ENCODE measurements at regions not wholly inside any gene's neighbourhood (a gene's known extent, or its start where the extent isn't known, plus 50 kb on each side); places are given as distances from the start of the nearest gene placed in this dataset.
"Not testable (repeated sequence)": the region's sequence is repeated elsewhere in the genome, so short reads cannot be mapped to it uniquely, and the experiment has no call there.

GRCh38 chr11:38700111-38700510, 2102.1 kb upstream of the RAG2 start:
- no peaks in the 10 kb centered on the region for H3K27me3 ChIP-seq (ENCODE audit: control insufficient read depth, insufficient read depth, low read length)
- H3K4me2 ChIP-seq (ENCODE audit: low read length) = no peak overlapping the region
- no peak overlapping the region for H3K4me3 ChIP-seq (ENCODE audit: low read depth, low read length)
- no peak for TF ChIP-seq CTCF (IDR thresholded peaks at IDR 0.05)
- no peaks in the 10 kb centered on the region for H3K9me3 ChIP-seq (ENCODE audit: control insufficient read depth, low read length)
- no peak overlapping the region for H2AFZ ChIP-seq
- H3K27ac ChIP-seq = no peak overlapping the region
- H3K36me3 ChIP-seq (ENCODE audit: control insufficient read depth, insufficient read depth, low read length) = no peaks in the 10 kb centered on the region
- H3K79me2 ChIP-seq = no peaks in the 10 kb centered on the region
- H3K9ac ChIP-seq = no peak overlapping the region
- no peaks in the 10 kb centered on the region for H3K4me1 ChIP-seq

DNA sequence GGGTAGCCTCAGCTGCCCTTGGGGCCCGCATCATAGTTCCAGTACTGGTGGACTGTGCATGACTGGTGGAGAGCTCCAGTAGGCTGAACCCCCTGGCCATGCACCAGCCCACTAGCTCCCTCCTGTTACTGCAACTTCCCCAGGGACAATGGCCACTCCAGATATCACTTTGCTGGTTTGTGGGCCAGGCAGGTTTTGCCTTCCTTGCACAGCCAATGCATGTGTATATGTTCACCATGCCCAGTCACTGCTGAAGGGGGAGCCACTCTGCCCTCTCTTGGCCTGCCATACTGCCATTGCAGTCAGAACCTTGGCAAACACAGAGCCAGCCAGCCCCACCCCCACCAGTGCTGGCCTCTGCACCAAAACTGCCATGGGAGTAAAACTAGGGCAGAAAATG, 2095.3 kb upstream of the RAG2 start:
- no peaks in the 10 kb centered on the region for H3K79me2 ChIP-seq
- H3K4me2 ChIP-seq (ENCODE audit: low read length) = no peak overlapping the region
- H3K27me3 ChIP-seq (ENCODE audit: control insufficient read depth, insufficient read depth, low read length) = no peaks in the 10 kb centered on the region
- no peak for TF ChIP-seq CTCF (IDR thresholded peaks at IDR 0.05)
- H3K4me3 ChIP-seq (ENCODE audit: low read depth, low read length) = no peak overlapping the region
- H3K27ac ChIP-seq = no peak overlapping the region
- H3K36me3 ChIP-seq (ENCODE audit: control insufficient read depth, insufficient read depth, low read length) = no peaks in the 10 kb centered on the region
- no peak overlapping the region for H3K9ac ChIP-seq
- H3K4me1 ChIP-seq = no peaks in the 10 kb centered on the region
- H2AFZ ChIP-seq = no peak overlapping the region
- H3K9me3 ChIP-seq (ENCODE audit: control insufficient read depth, low read length) = no peaks in the 10 kb centered on the region

DNA sequence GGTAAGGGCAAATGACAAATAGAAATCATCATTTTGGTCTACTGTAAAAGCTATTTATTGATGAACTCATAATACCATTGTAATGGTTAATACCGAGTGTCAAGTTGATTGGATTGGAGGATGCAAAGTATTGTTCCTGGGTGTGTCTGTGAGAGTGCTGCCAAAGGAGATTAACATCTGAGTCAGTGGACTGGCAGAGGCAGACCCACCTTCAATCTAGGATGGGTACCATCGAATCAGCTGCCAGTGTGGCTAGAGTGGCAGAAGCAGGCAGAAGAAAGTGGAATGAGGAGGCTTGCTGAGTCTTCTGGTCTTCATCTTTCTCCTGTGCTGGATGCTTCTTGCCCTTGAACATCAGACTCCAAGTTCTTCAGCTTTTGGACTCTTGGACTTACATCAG, 2092.2 kb upstream of the RAG2 start:
- not testable (repeated sequence) for H3K4me3 ChIP-seq (ENCODE audit: low read depth, low read length); H3K9me3 ChIP-seq (ENCODE audit: control insufficient read depth, low read length); H3K4me2 ChIP-seq (ENCODE audit: low read length); H3K79me2 ChIP-seq; H3K27ac ChIP-seq; H3K9ac ChIP-seq; H2AFZ ChIP-seq; H3K27me3 ChIP-seq (ENCODE audit: control insufficient read depth, insufficient read depth, low read length); H3K4me1 ChIP-seq; H3K36me3 ChIP-seq (ENCODE audit: control insufficient read depth, insufficient read depth, low read length)

DNA sequence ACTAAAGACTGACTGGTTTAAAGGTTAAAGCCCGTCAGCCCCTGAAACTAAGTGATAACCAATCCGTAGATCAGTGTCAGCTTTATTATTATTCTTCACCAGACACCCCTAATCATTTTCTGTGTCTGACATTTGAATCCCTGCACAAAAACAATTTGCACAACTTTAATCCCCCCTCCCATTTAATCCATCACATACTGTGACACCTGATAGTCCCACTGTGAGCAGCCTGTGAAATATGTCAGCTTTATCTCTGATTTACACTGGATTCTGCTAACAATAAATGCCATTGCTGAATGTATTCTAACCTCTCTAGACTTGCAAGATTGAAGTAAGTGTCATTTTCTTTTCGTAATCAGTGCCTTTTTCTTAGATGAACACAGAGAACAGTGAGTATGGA, 2089.0 kb upstream of the RAG2 start:
- Histone ChIP-seq H3K9me3 (ENCODE audit: control insufficient read depth, low read length) (no peaks in the 10 kb centered on the region), H3K4me2 (ENCODE audit: low read length) (no peak overlapping the region), H3K36me3 (ENCODE audit: control insufficient read depth, insufficient read depth, low read length) (no peaks in the 10 kb centered on the region), H2AFZ (no peak overlapping the region), H3K79me2 (no peaks in the 10 kb centered on the region), H3K27me3 (ENCODE audit: control insufficient read depth, insufficient read depth, low read length) (no peaks in the 10 kb centered on the region), H3K27ac (no peak overlapping the region), H3K4me1 (no peaks in the 10 kb centered on the region), H3K4me3 (ENCODE audit: low read depth, low read length) (no peak overlapping the region), H3K9ac (no peak overlapping the region)
- TF ChIP-seq CTCF (IDR thresholded peaks at IDR 0.05) = no peak

DNA sequence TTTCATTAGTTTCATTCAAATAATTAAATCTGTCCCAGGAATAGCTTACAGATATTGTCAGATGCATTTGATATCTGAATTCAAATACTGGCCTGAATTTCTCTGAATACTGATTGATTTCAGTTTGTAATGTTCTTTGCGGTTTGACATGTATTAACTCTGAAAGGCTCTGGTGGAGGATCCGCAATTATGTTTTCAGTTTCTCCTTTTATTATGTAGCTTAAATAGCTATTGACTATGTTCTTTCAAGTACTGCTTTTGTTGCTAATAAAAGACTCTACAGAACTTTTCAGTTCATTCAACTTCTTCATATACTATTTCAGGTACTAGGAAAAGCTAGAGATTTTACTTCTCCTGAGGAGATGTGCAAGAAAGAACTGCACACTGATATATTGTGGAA, 2085.4 kb upstream of the RAG2 start:
- Histone ChIP-seq H3K36me3 (ENCODE audit: control insufficient read depth, insufficient read depth, low read length) (no peaks in the 10 kb centered on the region), H3K4me3 (ENCODE audit: low read depth, low read length) (no peak overlapping the region), H3K79me2 (no peaks in the 10 kb centered on the region), H3K9ac (no peak overlapping the region), H3K27me3 (ENCODE audit: control insufficient read depth, insufficient read depth, low read length) (no peaks in the 10 kb centered on the region), H2AFZ (no peak overlapping the region), H3K27ac (no peak overlapping the region), H3K4me2 (ENCODE audit: low read length) (no peak overlapping the region), H3K4me1 (no peaks in the 10 kb centered on the region), H3K9me3 (ENCODE audit: control insufficient read depth, low read length) (no peaks in the 10 kb centered on the region)
- TF ChIP-seq CTCF (IDR thresholded peaks at IDR 0.05) = no peak
